GM19467 (cell line): ENCODE measurements at regions not wholly inside any gene's neighbourhood (a gene's known extent, or its start where the extent isn't known, plus 50 kb on each side); places are given as distances from the start of the nearest gene placed in this dataset.

Experiments
- ATAC-seq: cut with Tn5 transposase; IDR thresholded peaks from one replicate; pipeline ENCODE4 v1.9.1; 2021; ENCODE audit warnings: mild to moderate bottlenecking, moderate library complexity; ENCODE audit not compliant: unreplicated experiment

DNA sequence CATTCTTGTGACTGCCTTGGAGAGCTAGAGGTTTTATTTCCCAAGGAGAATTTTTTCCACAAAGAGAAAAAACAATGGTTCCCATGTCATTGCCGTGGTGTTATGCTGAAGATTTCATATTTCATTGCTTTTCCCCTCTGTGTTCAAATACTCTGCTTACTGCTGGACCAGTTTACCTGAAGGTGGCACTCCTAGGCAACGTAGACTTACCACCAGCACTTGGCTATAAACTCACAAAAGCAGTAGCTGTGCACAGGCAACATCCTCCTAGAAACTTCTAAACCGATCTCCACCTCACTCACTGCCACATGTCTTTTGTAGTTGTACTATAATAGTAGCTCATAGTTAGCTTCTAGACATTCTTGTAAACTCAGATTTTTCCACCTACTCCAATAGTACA lies 1319.7 kb upstream of the CRIM1 start:
- ATAC-seq, result no peak

- ATAC-seq, result no peak
Observed at GRCh38 chr2:35033748-35034147, 1321.8 kb upstream of the CRIM1 start.

DNA sequence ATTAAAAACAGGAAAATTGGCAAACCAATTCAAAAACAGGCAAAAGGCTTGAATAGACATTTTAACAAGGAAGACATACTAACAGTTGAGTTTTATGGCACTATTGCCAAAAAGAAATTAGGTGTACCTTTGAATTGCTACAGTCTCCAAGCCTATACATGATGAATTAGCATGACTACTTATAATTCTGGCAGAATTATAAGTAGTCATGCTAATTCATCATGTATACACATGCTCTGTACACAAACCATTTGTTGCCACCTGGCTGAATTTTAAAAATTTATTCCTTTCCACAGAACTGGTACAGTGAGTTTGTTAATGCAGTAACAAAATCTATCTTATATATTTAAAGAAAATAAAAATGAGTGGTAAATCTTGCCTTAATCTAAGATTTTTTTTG lies 1332.0 kb upstream of the CRIM1 start:
- no peak for ATAC-seq

DNA sequence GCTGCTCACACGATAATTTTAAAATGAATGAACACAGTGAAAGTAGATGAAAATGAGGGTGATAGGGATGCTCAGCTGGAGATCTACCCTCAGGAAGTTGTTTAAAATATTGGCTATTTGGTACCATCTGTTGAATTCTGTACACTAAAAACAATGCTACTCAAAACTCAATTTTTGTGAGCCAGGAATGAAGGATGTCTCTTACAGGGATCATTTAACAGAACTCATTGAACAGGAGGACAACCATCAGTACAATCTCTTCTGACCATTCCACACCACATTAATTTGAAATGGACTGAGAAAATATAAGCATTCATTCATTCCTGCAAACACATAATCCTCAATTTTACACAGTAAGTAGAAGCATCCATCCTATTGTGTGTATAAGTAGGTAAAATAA lies 1355.1 kb upstream of the CRIM1 start:
- ATAC-seq, result no peak

GRCh38 chr2:34998741-34999140 lies 1356.8 kb upstream of the CRIM1 start:
- no peak for ATAC-seq

- ATAC-seq, result no peak
Observed at GRCh38 chr2:34997779-34998178, 1357.8 kb upstream of the CRIM1 start.

GRCh38 chr2:34995196-34995595 lies 1360.4 kb upstream of the CRIM1 start:
- ATAC-seq, result no peak

DNA sequence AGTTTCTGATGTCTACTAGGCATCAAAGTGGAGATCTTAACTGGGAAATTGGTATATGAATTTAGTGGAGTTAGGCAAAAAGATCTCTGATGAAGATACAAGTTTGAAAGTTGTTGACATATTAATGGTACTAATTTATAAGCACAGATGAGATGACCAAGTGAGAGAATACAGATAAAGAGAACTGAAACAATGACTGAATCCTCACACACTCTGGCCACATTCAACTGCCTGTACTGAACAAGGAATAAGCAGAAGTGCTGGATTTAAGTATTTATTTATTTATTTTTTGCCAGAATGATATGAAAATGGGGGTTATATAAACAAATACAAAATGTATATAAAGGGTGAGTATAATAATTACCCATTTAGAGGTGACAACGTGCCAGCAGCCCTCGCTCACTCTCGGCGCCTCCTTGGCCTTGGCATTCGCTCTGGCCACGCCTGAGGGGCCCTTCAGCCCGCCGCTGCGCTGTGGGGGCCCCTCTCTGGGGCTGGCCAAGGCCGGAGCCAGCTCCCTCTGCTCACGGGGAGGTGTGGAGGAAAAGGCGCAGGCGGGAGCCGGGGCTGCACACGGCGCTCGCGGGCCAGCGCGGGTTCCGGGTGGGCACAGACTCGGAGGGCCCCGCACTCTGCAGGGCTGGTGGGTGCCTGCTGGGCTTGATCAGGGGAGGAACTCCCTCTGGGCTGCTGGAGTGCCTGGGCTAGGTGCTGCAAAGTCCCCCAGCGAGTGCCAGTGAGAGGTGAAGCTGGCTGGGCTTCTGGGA lies 1363.9 kb upstream of the CRIM1 start:
- no peak for ATAC-seq

DNA sequence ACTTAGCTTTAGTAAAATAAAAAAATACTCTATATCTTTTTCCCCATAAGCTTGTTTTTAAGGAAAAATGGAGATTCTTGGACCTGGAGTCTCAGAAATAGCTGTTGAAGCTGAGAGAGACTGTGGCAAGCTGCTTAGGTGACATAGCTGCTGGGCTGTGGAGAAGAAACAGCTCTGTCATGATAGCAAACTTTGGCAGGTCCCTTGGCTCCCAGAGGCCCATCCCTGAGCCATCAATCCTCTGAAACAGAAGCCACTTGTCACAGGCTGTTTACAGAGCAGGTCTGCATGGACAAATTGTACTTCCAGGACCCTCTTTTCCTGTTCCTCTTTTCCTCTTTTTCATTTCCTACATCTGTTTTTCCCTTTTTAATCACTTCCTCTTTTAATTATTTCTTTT lies 1370.1 kb upstream of the CRIM1 start:
- no peak for ATAC-seq

GRCh38 chr2:34980689-34981088 lies 1374.9 kb upstream of the CRIM1 start:
- ATAC-seq, result no peak

DNA sequence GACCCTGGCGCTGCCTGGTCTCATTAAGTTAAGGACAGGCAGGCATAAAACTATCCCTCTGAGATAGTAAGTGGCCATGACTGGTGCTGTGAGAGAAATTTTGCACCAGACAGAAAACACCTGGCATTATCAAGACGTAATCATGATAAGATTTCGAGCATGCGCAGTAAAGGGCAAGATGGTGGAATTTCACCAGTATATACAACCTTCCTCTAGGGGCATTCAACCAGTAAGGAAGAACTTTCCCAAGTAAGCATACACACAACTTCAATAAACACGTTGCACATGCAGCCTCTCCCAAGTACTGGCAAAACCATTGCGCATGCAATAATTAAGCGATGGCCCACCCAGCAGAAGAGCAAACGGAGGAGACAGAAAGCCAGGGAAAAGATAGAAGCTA lies 1376.4 kb upstream of the CRIM1 start:
- ATAC-seq, result no peak

- ATAC-seq, result no peak
Observed at GRCh38 chr2:34961822-34962221, 1362.7 kb upstream of the FAM98A start.

DNA sequence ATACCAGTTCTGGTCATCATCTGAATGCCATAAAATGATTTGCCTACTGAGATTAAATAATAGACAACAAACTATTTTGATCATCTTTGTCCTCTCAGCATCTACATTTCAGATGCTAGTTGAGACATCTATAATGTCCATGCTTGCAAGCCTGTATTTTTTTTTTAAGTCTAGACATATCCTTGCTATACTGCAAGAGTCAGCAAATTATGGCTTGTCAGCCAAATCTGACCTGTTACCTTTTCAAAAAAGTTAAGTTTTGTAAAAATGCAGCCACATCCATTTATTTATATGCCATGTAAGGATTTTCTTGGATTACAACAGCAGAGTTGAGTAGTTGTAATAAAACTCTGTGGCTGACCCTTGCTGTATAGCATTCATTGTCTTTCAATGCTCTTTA lies 1355.7 kb upstream of the FAM98A start:
- ATAC-seq, result no peak

DNA sequence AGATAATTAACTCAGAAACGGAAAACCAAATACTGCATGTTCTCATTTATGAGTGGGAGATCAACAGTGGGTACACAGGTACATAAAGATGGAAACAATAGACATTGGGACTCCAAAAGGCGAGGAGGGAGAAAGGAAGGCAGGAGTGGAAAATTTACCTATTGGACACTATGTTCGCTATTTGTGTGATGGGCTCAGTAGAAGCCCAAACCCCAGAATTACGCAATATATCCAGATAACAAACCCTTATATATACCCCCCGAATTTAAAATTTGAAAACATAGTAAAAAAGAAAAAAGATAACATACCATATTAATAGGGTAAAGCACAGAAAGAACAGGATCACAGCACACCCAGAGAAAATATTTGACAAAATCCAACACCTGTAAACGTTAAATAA lies 1351.7 kb upstream of the FAM98A start:
- no peak for ATAC-seq

DNA sequence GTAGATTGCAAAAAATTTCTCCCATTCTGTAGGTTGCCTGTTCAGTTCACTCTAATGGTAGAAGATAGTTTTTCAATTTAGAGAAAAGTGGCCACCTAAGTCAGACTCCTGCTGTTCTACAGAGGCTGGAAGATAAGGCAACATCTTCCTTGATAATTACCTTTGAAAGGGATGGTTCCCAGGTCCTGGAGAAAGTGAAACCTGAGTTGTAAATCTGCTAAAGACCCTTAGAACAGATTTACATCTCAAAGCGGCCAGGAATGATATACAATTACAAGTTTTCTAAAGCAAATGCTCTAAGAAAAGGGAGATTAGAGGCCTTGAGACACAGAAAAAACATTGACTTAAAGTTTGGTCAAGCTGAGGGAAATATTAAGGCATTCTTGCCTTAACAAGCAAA lies 1350.2 kb upstream of the FAM98A start:
- no peak for ATAC-seq

- ATAC-seq, result no peak
Observed at GRCh38 chr2:34936089-34936488, 1337.0 kb upstream of the FAM98A start.

DNA sequence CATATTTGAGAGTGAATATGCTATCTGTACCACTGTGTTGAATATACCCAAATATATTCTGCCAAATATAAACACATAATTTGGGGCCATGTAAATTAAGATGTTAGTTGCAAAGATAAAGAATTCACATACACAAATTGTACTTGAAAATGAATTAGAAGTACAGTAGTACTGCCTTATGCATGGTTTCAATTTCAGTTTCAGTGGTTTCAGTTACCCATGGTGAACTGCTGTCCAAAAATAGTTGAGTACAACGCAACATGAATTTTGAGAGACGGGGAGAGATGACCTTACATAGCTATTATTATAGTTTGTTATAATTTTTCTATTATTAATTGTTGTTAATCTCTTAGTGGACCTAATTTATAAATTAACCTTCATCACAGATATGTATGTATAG lies 1313.0 kb upstream of the FAM98A start:
- peak; percentile 94 for ATAC-seq

DNA sequence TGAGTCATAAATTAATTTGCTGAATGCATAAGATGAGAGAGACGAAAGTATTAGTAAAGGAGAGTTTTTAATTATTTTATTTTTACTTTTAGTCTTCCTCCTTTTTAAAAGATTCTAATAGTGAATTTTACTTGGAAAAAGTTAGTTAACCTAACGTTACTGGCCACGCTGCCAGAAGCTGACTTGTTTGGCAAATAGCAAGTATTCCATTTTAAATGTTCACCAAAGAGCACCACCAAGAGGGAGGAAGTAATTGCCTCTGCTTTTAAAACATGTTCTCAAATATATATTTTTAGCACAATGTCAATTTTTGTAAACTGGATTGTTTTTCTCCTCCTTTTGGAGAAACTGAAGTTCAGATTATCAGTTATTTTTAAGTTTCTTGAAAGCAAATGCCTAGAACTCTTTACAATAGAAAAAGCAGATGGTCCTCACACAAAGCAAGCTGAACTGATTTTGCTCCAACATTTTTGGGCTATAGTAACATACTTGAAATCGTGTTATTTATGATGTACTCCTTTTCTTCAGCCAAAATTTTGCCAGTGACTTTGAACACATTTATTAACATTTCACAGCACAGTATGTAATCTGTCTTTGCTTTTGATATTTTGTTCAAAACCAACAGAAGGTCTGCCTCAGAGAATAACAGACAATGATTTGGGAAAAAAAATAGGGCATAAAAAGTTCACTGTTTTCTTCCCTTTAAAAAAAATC lies 1311.0 kb upstream of the FAM98A start:
- no peak for ATAC-seq

- no peak for ATAC-seq
Observed at GRCh38 chr2:34907812-34908211, 1308.7 kb upstream of the FAM98A start.

DNA sequence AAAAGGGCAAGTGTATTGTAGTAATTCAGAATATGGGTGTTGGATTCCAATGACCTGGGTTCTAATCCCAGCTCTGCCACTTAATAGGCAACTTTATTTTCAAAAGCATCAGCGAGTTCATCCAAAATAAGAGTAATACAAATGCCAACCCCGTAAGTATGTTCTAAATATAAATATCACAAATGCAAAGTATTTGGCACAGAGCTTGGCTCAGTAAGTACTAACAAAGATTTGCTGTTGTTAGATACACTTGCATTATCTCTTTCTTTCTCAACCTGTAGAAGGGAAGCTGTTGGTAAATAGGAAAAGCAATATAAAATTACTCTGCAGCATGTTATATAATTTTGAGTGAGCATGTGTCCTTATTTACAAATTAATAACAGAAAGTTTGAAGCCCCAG lies 1302.6 kb upstream of the FAM98A start:
- no peak for ATAC-seq

- ATAC-seq, result no peak
Observed at GRCh38 chr2:34899079-34899478, 1300.0 kb upstream of the FAM98A start.

GRCh38 chr2:34892766-34893165 lies 1293.7 kb upstream of the FAM98A start:
- no peak for ATAC-seq

DNA sequence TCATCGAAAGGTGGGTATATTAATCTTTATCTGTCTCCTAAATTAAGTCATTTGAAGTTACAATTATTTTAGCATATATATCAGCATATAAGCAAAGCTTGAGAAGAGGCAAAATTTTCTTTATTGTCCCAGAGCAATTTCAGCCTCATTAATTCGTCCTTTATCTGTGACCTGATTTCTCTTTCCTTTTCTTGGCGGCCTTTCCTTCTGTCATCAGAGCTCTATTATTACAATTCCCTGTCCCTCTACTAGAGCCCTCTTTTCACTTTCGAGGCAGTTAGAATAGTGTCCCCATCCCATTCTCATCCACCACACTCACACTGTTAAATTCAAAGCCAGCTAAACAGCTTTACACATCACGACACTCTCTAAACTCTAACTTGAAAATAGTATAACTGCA lies 1293.2 kb upstream of the FAM98A start:
- no peak for ATAC-seq
